ENCODE measurements at regions not wholly inside any gene's neighbourhood (a gene's known extent, or its start where the extent isn't known, plus 50 kb on each side); places are given as distances from the start of the nearest gene placed in this dataset.
A peak's percentile ranks its signal among the peaks of the same experiment; 100 is the strongest.

- no peak for DNase-seq (ENCODE audit: low spot score in 2 of 2)
- Histone ChIP-seq H3K27ac (no peak overlapping the region), H3K4me3 (no peak overlapping the region), H3K27me3 (no peaks in the 10 kb centered on the region), H3K9me3 (no peaks in the 10 kb centered on the region), H3K36me3 (no peaks in the 10 kb centered on the region), H3K4me1 (peaks cover 19% of the 10 kb centered on the region)
- WGBS = 75% methylated on average over 5 of the region's 5 CpGs
- TF ChIP-seq POLR2AphosphoS5 (IDR thresholded peaks at IDR 0.05) = no peak
- TF ChIP-seq POLR2A (IDR thresholded peaks at IDR 0.05) = no peak
- TF ChIP-seq EP300 (IDR thresholded peaks at IDR 0.05) = no peak
- TF ChIP-seq CTCF (IDR thresholded peaks at IDR 0.05) = no peak
These were observed 152.5 kb downstream of the CCDC34 start for GRCh38 chr11:27210531-27210930.

- Histone ChIP-seq H3K27ac (peak overlapping the region; percentile 35), H3K4me3 (no peak overlapping the region), H3K9me3 (no peaks in the 10 kb centered on the region), H3K4me1 (peaks cover 22% of the 10 kb centered on the region), H3K36me3 (no peaks in the 10 kb centered on the region), H3K27me3 (no peaks in the 10 kb centered on the region)
- TF ChIP-seq CTCF (IDR thresholded peaks at IDR 0.05) (no peak), POLR2AphosphoS5 (IDR thresholded peaks at IDR 0.05) (peak in 1 of 3 donors; percentile 20)
- DNase-seq (ENCODE audit: low spot score in 2 of 2) = peak in 1 of 2 donors; percentile 72
These were observed 153.4 kb downstream of the CCDC34 start for GRCh38 chr11:27209562-27210005.

GRCh38 chr11:27208846-27209245 lies 154.2 kb downstream of the CCDC34 start:
- Histone ChIP-seq H3K4me3 (no peak overlapping the region), H3K4me1 (peaks cover 21% of the 10 kb centered on the region), H3K9me3 (no peaks in the 10 kb centered on the region), H3K36me3 (no peaks in the 10 kb centered on the region), H3K27me3 (no peaks in the 10 kb centered on the region), H3K27ac (peak overlapping the region; percentile 3)
- 78% methylated on average over 3 of the region's 3 CpGs for WGBS
- TF ChIP-seq POLR2A (IDR thresholded peaks at IDR 0.05) (no peak), POLR2AphosphoS5 (IDR thresholded peaks at IDR 0.05) (no peak), EP300 (IDR thresholded peaks at IDR 0.05) (no peak), CTCF (IDR thresholded peaks at IDR 0.05) (no peak)
- no peak for DNase-seq (ENCODE audit: low spot score in 2 of 2)

GRCh38 chr11:27207025-27207650 lies 155.9 kb downstream of the CCDC34 start:
- H3K4me1 ChIP-seq = peaks cover 24% of the 10 kb centered on the region
- no peaks in the 10 kb centered on the region for H3K27me3 ChIP-seq
- TF ChIP-seq POLR2A (IDR thresholded peaks at IDR 0.05) = no peak
- TF ChIP-seq EP300 (IDR thresholded peaks at IDR 0.05) = no peak
- TF ChIP-seq POLR2AphosphoS5 (IDR thresholded peaks at IDR 0.05) = no peak
- no peak for TF ChIP-seq CTCF (IDR thresholded peaks at IDR 0.05)
- DNase-seq (ENCODE audit: low spot score in 2 of 2) = no peak
- WGBS = 61% methylated on average over 2 of the region's 2 CpGs
- no peaks in the 10 kb centered on the region for H3K9me3 ChIP-seq
- H3K4me3 ChIP-seq = no peak overlapping the region
- no peak overlapping the region for H3K27ac ChIP-seq
- no peaks in the 10 kb centered on the region for H3K36me3 ChIP-seq

GRCh38 chr11:27205779-27206570 lies 157.0 kb downstream of the CCDC34 start:
- Histone ChIP-seq H3K27ac (no peak overlapping the region), H3K9me3 (no peaks in the 10 kb centered on the region), H3K36me3 (no peaks in the 10 kb centered on the region), H3K4me1 (peaks cover 33% of the 10 kb centered on the region), H3K4me3 (no peak overlapping the region), H3K27me3 (no peaks in the 10 kb centered on the region)
- TF ChIP-seq POLR2A (IDR thresholded peaks at IDR 0.05) = no peak
- no peak for TF ChIP-seq EP300 (IDR thresholded peaks at IDR 0.05)
- no peak for TF ChIP-seq POLR2AphosphoS5 (IDR thresholded peaks at IDR 0.05)
- no peak for TF ChIP-seq CTCF (IDR thresholded peaks at IDR 0.05)
- no peak for DNase-seq (ENCODE audit: low spot score in 2 of 2)

Data from suprapubic skin (tissue), 4 donors.